HG03103 (cell line): ENCODE measurements at regions not wholly inside any gene's neighbourhood (a gene's known extent, or its start where the extent isn't known, plus 50 kb on each side); places are given as distances from the start of the nearest gene placed in this dataset.

Experiments used
- ATAC-seq: cut with Tn5 transposase; IDR thresholded peaks from one replicate; pipeline ENCODE4 v1.9.1; 2021; ENCODE audit warnings: low read depth; ENCODE audit not compliant: unreplicated experiment

DNA sequence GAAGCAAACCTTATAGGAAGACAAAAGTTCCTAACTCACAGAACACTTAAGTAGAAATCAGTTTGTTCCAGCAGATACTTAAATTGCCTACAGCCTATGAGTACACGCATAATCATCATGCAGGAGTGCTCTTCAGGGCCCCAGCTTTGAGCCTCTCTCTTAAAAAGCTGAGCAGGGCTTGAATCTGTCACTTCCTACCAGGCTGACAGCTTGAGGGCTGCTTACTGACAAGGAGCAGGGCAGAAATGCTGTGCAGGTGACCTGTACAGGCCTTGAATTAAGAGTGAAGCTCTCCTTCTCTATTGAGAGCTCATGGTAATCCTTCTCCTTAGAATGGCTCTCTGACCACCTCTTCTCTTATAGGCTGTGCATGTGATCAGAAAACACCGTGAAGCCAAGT lies 66.5 kb upstream of the MAST4 start:
- no peak for ATAC-seq

DNA sequence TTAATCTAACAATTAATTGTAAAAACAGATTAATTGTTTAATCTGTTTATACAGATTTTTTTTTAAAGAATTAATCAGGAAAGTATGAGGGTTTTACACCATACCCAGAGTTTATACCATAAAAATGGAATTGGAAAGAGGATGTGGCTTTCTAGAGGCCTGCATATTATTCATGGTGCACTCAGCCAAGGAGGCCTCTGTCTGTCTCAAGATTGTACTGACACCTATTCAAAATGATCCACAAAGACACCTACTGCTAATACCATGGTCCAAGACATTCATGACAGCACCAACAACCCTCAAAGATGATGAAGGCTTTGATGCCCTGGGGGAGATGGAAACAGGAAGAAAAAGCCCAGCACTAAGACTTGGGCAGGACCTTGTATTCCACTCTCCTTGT lies 58.1 kb upstream of the MAST4 start:
- ATAC-seq: no peak

GRCh38 chr5:66538531-66538930 lies 57.7 kb upstream of the MAST4 start:
- no peak for ATAC-seq

GRCh38 chr5:66540078-66540477 lies 56.1 kb upstream of the MAST4 start:
- ATAC-seq: no peak

- ATAC-seq: no peak
These were observed 53.5 kb upstream of the MAST4 start for GRCh38 chr5:66542711-66543110.
